ENCODE measurements at regions not wholly inside any gene's neighbourhood (a gene's known extent, or its start where the extent isn't known, plus 50 kb on each side); places are given as distances from the start of the nearest gene placed in this dataset.
"Not testable (repeated sequence)": the region's sequence is repeated elsewhere in the genome, so short reads cannot be mapped to it uniquely, and the experiment has no call there.

DNA sequence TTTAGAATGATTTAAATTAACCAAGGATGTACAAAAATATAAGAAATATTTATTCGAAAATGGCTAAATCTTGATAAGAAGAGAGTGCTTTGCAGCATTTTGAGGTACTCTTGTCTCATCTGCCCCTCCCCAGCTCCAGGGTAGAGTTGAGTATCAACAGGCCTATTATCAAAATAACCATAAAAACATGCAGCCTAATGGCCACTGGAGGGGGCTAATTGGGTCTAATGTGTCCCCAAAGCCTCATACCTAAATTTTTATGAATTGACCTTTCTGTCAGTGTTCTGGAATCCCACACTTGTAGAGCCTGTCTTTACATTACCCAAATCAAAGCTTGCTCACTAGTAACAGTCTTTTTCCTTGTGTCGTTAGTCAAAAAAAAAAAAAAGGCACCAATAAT is 544.9 kb upstream of the CPXCR1 start:
- no peak for DNase-seq (ENCODE audit: low read depth)
- TF ChIP-seq, protein P1, sequence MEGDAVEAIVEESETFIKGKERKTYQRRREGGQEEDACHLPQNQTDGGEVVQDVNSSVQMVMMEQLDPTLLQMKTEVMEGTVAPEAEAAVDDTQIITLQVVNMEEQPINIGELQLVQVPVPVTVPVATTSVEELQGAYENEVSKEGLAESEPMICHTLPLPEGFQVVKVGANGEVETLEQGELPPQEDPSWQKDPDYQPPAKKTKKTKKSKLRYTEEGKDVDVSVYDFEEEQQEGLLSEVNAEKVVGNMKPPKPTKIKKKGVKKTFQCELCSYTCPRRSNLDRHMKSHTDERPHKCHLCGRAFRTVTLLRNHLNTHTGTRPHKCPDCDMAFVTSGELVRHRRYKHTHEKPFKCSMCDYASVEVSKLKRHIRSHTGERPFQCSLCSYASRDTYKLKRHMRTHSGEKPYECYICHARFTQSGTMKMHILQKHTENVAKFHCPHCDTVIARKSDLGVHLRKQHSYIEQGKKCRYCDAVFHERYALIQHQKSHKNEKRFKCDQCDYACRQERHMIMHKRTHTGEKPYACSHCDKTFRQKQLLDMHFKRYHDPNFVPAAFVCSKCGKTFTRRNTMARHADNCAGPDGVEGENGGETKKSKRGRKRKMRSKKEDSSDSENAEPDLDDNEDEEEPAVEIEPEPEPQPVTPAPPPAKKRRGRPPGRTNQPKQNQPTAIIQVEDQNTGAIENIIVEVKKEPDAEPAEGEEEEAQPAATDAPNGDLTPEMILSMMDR (IDR thresholded peaks at IDR 0.05; ENCODE audit: low read length, missing control alignments): no peak
- no peak overlapping the region for H3K4me3 ChIP-seq (replicated peaks; ENCODE audit: low read depth, low read length)

DNA sequence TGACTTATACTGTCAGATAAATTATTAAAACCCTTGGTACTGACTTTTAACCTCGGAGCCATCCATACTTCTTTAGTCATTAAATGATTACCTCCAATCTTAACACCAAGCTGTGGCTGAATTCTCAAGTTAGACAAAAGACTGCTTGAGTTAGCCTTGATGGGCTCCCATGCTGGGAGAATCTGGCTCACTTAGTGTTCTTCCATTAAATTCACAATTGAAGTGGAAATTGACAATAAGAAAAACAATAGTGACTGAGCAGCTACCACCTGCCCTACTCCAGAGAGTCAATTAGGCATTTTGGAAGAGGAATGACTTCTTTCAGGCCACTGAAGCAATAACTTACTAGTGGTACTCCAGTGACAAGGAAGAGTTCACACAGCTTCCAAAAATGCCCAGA is 503.0 kb upstream of the CPXCR1 start:
- H3K4me3 ChIP-seq (replicated peaks; ENCODE audit: low read depth, low read length): no peak overlapping the region
- TF ChIP-seq, protein P1 (IDR thresholded peaks at IDR 0.05; ENCODE audit: low read length, missing control alignments): no peak
- DNase-seq (ENCODE audit: low read depth): no peak

DNA sequence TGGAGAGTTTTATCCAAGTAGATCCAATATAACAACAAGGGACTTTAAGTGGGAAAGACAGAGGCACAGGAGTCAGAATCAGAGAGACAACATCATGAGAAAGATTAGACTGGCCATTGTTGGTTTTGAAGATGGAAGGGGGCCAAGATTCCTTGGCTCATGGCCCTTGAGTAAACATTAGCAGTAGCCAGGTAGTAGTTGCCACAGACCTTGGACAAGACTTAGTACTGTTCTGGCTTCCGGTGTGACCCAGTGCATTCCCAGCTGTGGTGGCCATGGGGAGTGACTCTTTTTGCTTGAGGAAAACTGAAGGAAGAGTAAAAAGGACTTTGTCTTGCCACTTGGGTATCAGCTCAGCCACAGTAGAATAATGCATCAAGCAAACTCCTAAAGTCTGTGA is 462.2 kb upstream of the CPXCR1 start:
- no peak for DNase-seq (ENCODE audit: low read depth)
- H3K4me3 ChIP-seq (replicated peaks; ENCODE audit: low read depth, low read length): no peak overlapping the region
- TF ChIP-seq, protein P1 (IDR thresholded peaks at IDR 0.05; ENCODE audit: low read length, missing control alignments): no peak

DNA sequence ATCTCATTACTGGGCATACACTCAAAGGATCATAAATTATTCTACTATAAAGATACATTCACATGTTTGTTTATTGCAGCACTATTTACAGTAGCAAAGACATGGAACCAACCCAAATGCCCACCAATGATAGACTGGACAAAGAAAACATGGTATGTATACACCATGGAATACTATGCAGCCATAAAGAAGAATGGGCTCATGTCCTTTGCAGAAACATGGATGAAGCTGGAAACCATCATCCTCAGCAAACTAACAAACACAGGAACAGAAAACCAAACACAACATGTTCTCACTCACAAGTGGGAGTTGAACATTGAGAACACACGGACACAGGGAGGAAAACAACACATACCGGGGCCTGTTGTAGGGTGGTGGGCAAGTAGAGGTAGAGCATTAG is 433.1 kb upstream of the CPXCR1 start:
- H3K4me3 ChIP-seq (replicated peaks; ENCODE audit: low read depth, low read length); DNase-seq (ENCODE audit: low read depth): not testable (repeated sequence)

DNA sequence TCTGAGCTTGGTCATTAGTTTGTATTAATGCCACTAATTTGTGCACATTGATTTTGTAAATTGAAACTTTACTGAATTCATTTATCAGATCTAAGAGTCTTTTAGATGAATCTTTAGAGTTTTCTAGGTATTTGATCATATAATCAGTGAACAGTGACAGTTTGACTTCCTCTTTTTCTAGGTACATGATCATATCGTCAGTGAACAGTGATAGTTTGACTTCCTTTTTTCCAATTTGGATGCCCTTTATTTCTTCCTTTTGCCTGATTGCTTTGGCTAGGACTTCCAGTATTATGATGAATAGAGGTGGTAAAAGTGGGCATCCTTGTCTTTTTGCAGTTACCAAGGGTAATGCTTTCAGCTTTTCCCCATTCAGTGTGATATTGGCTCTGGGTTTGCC is 421.4 kb upstream of the CPXCR1 start:
- DNase-seq (ENCODE audit: low read depth): no peak
- TF ChIP-seq, protein P1 (IDR thresholded peaks at IDR 0.05; ENCODE audit: low read length, missing control alignments): no peak
- H3K4me3 ChIP-seq (replicated peaks; ENCODE audit: low read depth, low read length): no peak overlapping the region

DNA sequence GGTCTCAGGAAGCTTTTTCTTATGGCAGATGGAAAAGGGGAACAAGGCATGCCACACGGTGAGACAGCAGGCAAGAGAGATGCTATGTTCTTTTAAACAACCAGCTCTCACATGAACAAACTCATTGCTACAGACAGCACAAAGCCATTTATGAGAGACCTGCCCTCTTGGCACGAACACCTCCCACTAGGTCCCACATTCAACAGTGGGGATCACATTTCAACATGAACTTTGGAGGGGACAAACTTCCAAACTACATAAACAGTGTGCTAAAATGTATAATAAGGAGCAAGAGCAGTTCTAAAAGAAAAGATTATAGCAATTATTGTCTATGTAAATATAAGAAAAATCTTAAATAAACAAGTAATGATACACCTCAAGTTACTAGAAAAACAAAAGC is 391.8 kb upstream of the CPXCR1 start:
- TF ChIP-seq, protein P1 (IDR thresholded peaks at IDR 0.05; ENCODE audit: low read length, missing control alignments): no peak
- no peak overlapping the region for H3K4me3 ChIP-seq (replicated peaks; ENCODE audit: low read depth, low read length)
- no peak for DNase-seq (ENCODE audit: low read depth)

DNA sequence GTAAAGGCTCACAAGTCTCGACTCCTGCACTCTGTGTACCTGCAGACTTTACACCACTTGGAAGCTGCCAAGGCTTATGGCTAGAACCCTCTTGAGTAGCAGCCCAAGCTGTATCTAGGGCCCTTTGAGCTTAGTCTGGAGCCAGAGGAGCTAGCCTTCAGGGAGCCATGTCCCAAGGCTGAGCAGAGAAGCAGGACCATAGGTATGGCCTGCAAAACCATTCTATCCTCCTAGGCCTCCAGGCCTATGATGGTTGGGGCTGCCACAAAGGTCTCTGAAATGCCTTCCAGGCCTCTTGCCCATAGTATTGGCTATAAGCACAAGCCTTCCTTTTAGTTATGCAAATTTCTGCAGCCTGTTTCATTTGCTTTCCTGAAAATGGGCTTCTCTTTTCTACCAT is 380.7 kb upstream of the CPXCR1 start:
- TF ChIP-seq, protein P1 (IDR thresholded peaks at IDR 0.05; ENCODE audit: low read length, missing control alignments): no peak
- H3K4me3 ChIP-seq (replicated peaks; ENCODE audit: low read depth, low read length): no peak overlapping the region
- no peak for DNase-seq (ENCODE audit: low read depth)

DNA sequence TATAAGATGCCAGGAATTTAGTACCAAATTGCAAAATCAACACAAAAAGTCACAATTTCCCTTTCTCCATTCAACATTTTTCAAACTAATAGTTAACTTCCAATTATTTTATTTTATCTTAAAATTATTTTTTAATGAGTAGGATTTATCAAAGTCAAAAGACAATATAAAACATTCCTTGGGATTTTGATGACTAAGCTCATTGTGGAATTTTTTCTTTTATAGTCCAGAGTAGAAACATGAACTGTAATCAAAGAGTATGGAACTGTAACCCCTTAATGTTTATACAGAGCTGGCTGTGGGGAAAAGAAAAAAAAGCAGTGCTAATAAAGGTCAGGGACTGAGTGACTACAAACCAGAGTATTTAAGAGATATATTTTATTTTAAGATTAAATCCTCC is 368.6 kb upstream of the CPXCR1 start:
- DNase-seq (ENCODE audit: low read depth): no peak
- H3K4me3 ChIP-seq (replicated peaks; ENCODE audit: low read depth, low read length): no peak overlapping the region
- TF ChIP-seq, protein P1 (IDR thresholded peaks at IDR 0.05; ENCODE audit: low read length, missing control alignments): no peak

Data from fibroblast of pulmonary artery (primary cell).